HG03460 (cell line): ENCODE measurements at regions not wholly inside any gene's neighbourhood (a gene's known extent, or its start where the extent isn't known, plus 50 kb on each side); places are given as distances from the start of the nearest gene placed in this dataset.

Experiments
- ATAC-seq: cut with Tn5 transposase; IDR thresholded peaks from one replicate; pipeline ENCODE4 v1.9.1; 2021; ENCODE audit not compliant: unreplicated experiment

DNA sequence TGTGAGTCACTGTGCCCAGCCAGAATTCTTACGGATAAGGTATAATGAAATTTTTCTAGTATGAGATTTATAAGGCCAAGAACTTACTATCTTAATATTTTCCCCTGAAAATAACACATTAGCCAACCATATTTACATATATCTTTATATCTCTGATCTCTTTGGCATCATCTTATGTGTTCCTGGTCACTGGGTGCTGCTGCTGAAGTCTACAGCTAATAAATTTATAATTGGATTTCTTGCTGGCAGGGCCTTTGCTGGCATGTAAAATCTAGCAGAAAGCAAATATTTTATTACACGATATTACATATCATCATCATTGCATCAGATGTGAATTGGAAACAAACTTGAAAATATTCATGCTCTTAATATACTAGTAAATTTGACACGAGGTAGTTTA lies 590.7 kb downstream of the ANXA1 start:
- ATAC-seq = no peak

GRCh38 chr9:73743826-73744225 lies 592.2 kb downstream of the ANXA1 start:
- no peak for ATAC-seq

DNA sequence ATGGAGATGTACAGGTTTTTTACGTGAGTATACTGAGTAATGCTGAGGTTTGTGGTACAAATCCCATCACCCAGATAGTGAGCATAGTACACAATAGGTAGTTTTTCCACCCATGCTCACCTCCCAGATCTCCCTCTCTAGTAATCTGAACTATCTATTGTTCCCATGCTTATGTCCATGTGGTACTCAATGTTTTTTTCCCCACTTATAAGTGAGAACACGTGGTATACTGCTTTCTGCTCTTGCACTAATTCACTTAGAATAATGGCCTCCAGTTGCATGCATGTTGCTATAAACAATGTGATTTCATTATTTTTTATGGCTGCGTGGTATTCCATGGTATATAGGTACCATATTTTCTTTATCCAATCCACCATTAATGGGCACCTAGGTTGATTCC lies 593.9 kb downstream of the ANXA1 start:
- ATAC-seq = no peak

DNA sequence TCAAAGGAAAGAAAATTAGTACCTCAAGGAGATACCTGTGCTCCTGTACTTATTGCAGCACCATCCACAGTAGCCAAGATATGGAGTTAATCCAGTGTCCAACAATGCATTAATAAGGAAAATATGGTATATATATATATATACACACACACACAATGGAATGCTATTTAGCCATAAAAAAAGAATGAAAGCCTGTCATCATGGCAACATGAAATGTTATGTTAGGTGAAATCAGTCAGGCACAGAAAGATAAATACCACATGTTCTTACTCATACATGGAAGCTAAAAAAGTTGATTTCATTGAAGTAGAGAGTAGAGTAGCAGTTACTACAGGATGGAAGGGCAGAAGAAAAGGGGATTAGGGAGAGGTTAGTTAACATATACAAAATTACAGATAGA lies 601.5 kb downstream of the ANXA1 start:
- no peak for ATAC-seq

DNA sequence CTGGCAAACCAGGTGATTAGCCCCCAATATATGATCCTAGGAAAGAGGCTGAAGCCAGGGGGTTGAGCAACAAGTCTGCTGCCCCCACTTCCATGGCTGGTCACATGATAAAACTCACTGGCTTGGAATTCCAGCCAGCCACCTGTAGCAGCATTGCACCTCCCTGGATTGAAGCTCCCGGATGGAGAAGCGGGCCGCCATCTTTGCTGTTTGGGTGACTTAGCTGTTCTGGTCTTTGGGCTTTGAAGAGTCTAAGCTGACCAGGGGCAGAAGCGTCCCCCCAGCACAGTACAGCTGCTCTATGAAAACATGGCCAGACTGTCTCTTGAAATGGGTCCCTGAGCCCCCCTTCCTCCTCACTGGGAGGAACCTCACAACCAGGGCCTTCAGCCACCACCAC lies 610.2 kb downstream of the ANXA1 start:
- no peak for ATAC-seq

DNA sequence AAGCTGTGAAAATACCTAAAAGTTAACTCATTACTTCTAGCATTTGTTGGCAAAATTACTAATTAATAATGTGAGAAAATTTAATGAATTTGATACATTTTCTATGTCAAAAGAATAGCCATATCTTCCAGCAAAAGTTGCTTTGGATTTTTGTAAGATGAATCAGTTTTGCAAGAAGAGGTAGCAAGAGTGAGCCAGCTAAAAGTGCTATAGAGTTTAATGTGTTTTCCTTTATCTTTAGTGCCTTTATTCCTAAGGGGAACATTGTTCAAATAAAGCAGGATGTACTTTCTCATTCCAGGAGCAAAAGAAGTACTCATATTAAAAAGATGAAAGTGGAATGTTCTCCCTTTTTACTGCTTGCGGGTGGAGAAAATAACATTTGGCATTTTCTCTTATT lies 622.2 kb downstream of the ANXA1 start:
- ATAC-seq = no peak

DNA sequence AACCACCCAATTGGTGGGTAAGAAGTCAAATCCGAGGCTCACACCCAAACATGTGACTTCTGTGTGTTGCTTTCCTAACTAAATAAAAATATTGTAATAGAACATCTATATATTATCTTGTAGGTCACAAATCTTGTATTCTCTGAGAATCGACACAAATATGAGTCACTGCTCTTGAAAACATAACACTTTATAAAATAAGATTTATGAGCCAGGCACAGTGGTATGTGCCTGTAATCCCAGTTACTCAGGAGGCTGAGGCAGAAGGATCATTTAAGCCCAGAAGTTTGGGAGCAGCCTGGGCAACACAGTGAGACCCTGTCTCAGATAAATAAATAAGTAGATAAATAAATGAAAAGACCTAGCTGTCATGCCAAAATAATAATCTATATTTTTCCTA lies 624.1 kb downstream of the ANXA1 start:
- ATAC-seq = no peak

DNA sequence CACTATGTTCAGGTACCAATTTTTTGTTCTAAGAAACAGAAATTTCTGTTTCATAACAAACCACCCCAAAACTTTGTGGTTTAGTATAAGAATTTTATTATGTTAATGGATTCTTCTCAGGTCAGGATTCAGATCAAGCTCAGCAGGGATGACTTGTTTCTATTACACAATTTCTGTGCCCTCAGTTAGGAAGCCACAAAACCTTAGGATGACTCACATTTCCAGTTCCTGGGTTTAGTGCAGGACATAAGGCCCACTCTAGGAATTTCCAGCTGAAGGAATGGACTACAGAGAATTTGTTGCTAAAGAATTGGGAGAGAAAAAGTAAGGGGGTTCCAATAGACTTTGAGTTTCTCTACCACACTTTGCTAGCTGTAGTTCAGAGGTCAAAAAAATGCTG lies 629.3 kb downstream of the ANXA1 start:
- no peak for ATAC-seq

DNA sequence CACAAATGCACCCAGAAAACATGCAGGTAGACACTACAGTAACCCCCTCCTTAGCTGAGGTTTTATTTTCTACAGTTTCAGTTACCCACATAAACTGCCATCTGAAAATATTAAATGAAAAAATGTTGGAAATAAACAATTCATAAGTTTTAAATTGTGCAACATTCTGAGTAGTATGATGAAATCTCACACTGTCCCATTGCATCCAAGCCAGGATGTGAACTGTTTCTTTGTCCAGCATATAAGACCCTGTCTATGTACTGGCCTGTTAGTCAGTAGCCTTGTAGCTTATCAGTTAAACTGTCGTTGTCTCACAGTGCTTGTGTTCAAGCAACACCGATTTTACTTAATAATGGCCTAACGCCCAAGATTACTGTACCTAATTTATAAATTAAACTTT lies 630.5 kb downstream of the ANXA1 start:
- no peak for ATAC-seq

GRCh38 chr9:73799446-73799845 lies 647.8 kb downstream of the ANXA1 start:
- no peak for ATAC-seq

GRCh38 chr9:73805111-73805510 lies 653.4 kb downstream of the ANXA1 start:
- no peak for ATAC-seq

DNA sequence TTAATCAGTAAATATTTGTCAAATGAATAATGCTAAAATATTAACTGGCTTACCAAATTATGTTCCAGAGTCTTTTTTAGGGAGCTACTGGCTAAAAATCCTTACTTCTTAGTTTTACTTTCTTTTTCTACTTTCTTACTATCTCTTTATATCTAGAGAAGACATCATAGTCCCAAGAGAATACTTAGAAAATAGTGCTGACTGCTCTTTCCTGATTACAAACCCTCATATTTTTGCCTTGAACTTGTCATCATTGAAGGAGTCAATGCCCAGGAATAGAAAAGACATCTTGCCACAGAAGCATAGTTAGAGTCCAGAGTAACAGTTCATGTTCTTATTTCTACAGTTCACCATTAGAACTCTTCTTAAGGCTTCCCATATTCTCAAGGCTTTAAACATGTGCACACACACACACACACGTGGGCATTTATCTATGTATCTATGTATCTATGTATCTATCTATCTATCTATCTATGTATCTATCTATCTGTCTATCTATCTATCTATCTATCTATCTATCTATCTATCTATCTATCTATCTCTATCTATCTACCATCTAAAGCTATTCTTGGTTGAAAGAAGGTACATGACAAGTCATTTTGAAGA lies 654.3 kb downstream of the ANXA1 start:
- ATAC-seq = no peak

GRCh38 chr9:73806876-73807275 lies 655.2 kb downstream of the ANXA1 start:
- no peak for ATAC-seq

DNA sequence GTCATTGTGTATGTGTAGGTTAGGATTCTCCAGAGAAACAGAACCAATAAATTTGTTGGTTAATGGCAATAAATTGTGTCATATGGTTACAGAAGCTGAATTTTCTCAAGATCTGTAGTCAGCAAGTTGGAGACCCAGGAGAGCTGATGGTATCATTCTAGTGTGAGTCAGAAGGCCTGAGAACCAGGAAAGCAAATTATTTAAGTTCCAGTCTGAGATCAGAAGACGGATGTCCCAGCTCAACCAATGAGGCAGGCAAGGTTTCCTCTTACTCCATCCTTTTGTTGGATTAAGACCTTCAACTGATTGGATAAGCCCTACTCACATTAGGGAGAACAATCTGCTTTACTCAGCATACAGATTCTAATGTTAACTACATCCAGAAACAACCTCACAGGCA lies 656.3 kb downstream of the ANXA1 start:
- no peak for ATAC-seq

- no peak for ATAC-seq
These were observed 659.0 kb downstream of the ANXA1 start for GRCh38 chr9:73810585-73811215.

DNA sequence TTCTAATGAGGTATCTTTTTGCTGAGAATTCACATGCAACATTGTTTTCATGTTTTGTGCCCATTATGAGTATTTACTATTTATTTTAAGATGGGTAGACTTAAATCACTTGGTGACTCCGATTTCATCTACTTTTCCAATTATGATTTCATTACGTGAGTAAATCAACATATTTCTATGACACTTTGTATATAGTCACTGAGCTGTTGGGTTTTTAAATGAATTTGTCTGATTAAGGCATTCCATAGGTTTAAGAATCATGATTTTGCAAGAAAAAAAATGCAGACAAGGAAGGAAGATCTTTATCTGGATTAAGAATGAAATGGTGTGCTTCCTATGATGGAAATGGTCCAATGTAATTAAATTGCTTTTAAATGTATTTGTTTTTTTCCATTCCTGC lies 661.9 kb downstream of the ANXA1 start:
- ATAC-seq = no peak

DNA sequence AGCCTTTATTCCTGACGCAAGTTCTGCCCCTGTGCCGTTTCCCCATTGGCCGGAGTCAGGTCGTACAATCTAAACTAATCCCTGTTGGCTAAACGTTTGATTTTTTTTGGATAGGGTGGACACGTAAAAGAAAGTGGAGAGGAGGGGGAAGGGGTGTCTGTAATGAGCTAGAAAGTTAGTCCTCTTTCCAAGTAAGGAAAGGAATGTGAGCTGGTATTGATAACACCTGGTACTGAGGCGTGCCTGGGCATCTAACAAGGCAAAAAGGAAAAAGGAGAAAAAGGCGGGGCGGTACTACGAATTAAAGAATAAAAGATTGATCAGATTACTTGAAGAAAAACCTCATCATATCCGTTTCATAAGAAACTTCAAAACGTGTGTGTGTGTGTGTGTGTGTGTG lies 665.2 kb downstream of the ANXA1 start:
- no peak for ATAC-seq

- ATAC-seq = no peak
These were observed 672.5 kb upstream of the RORB start for GRCh38 chr9:73824671-73825070.

DNA sequence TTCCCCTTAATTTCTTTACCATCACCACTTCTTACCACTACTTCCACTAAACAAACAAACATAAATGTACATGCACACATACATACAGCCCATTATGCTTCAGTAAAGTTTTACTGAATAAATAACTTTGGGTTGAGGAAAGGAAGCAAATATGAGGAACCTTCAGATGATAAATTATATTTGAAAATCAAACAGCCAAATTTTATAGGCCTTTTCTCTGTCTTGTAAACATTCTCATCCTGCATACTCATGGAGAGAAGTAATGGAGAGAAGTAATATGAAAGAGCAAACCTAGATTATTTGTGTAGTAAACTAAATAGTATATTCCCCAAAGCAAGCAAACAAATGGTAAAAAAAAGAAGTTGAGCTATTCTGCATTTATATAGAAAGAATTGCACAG lies 658.3 kb upstream of the RORB start:
- ATAC-seq = no peak

- ATAC-seq = no peak
These were observed 657.7 kb upstream of the RORB start for GRCh38 chr9:73839471-73839870.

DNA sequence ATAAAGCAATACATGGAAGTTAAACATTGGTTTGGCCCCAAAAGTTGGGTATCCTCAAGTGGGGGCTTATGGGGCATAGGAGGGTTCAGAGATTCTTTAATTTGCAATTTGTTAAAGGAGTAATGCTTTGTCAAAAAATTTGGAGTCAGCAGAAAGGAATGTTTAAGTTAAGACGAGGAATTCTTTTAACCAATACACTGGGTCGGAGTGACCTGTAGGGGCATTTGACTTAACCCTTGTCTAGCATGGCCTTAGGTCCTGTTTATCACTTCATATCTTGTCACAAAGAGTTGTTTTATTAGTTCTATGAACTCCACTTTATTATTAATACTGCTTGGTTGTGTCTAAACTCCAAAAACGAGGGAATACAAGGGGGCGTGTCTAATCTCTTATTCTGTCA lies 656.1 kb upstream of the RORB start:
- ATAC-seq = no peak

- no peak for ATAC-seq
These were observed 653.0 kb upstream of the RORB start for GRCh38 chr9:73844135-73844534.

DNA sequence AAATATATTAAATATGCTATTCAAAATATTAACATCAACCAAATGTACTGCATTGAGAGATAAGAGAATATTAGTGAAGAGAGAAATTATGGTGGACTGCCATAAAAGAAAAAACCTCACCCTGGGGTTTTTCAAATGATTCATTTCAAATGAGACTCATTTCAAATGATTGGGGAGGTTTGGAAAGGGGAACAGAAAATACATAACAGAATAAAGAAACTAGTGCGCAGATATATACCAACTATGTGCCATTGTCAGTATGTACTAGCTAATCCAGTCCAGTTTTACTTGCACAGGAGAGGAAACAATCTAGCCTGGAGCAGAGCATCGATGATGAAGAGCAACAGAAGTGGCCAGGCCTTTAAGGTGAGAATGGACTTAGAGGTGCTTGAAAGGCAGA lies 651.6 kb upstream of the RORB start:
- ATAC-seq = peak; percentile 80
